Tongue (tissue), 1 donor: ENCODE measurements at regions not wholly inside any gene's neighbourhood (a gene's known extent, or its start where the extent isn't known, plus 50 kb on each side); places are given as distances from the start of the nearest gene placed in this dataset.

ENCODE experiments used
- DNase-seq: peaks from one replicate; pipeline ENCODE4 v3.0.0-alpha.2; 2015

DNA sequence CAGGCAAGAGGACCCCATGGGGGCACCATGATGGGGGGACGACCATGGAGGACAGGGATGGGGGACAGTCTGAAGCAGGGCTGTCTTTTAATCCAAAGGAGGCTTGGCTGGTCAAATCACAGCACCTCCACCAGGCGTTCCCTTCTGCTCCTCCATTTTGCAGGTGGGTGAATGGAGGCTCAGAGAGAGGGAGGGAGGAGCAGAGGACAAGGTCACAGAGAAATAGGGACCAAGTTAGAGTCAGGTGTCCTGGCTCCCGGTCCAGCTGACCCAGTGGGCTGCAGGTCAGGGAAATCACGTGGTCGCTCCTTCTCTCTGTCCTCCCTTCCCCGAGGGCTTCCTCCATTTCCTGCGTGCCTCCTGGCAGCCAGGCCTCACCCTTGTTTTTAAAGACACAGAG is 156.4 kb upstream of the SMIM23 start:
- DNase-seq, result no peak

DNA sequence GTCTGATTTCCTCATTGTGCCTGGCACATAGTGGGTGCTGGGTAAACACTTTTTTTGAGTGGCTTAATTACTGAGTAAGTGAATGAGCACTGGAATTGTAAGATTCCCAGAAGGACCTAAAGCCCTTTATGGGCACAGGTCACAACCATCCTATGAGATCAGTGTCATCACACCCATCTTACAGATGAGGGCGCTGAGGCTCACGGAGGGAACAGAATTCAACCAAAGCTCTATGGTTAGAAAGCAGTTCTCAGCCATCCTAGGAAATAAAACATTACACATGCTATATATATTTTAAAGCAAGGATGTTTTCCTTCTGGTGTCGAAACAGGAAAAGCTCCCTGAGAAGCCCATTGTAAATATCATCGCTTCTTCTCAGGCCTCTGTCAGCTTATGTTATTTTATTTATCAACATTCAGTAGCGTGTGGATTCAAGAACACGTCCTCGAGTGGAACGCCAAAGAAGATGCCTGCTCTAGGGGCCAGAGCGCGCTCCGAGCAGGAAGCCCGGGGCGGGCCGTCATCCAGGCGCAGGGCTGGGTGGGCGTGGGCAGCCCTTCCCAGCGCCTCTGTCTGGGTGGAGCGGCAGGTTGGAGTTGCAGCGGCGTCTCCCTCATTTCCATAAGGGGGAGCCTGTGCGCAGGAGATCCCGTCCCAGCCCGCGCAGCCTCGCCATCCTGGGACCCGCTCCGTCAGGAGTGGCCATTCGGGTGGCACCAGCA is 155.8 kb upstream of the SMIM23 start:
- peak; percentile 88 for DNase-seq

GRCh38 chr5:171630350-171631065 is 155.1 kb upstream of the SMIM23 start:
- no peak for DNase-seq

GRCh38 chr5:171632616-171633015 is 153.0 kb upstream of the SMIM23 start:
- no peak for DNase-seq

- no peak for DNase-seq
Measured at GRCh38 chr5:171633776-171634470, 151.7 kb upstream of the SMIM23 start.

DNA sequence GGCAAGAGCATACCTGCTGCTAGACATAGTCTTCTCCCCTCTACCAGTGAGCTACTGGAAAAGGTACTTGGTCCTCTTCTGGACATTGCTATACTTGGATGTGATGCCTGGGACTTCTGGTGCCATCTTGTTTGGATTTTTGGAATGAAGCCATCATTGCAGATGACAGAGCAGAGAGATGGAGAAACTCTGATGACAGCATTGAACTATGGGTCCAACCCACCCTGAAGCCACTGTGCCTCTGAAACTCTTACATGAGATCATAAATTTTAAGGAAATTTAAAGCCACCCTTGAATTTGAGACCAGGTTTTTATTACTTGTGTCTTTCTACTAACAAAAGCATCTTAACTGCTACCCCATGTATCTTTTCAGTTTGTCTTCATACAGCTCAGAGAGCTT is 151.1 kb upstream of the SMIM23 start:
- no peak for DNase-seq

GRCh38 chr5:171635028-171635427 is 150.6 kb upstream of the SMIM23 start:
- DNase-seq, result no peak

GRCh38 chr5:171635561-171636245 is 149.9 kb upstream of the SMIM23 start:
- no peak for DNase-seq

- DNase-seq, result no peak
Measured at GRCh38 chr5:171637811-171638210, 147.8 kb upstream of the SMIM23 start.

DNA sequence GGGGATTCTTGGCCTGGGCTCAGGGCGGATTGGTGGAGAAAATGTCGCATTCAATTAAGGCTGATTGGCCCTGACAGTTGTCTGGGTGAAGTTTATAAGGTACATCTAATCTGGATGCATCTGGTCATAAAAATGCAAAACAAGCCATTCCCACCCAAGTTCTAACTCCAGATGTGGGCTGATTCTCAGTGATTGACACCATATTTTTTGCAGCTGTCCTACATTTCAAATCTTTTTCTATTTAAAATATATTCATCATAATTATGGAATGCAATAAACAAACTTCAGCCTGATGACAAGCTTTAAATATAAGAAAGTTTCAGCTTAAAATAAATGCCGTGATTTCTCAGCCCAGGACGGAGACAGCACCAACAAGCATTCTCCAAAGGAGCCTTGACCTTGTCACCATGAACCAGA is 146.4 kb upstream of the SMIM23 start:
- DNase-seq, result peak; percentile 71

- DNase-seq, result no peak
Measured at GRCh38 chr5:171639966-171640365, 145.7 kb upstream of the SMIM23 start.

DNA sequence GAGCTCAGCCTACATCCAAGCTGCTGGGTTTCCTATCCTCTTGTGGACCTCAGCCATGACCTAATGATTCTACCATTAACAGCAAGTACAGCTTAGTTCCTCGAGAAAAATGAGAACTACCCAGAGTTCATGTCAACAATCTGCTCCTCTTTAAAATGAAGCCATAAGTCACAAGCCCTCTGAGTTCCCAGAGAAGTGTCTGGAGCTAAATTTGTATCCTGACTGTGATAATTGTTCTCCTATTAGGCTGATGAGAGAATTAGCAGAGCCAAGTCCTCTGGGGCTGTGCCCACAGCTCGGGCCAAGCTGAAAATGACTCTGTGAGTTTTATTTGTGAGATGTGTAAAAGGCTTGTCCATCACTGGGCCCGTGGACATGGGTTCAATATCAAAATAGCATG is 145.1 kb upstream of the SMIM23 start:
- no peak for DNase-seq

DNA sequence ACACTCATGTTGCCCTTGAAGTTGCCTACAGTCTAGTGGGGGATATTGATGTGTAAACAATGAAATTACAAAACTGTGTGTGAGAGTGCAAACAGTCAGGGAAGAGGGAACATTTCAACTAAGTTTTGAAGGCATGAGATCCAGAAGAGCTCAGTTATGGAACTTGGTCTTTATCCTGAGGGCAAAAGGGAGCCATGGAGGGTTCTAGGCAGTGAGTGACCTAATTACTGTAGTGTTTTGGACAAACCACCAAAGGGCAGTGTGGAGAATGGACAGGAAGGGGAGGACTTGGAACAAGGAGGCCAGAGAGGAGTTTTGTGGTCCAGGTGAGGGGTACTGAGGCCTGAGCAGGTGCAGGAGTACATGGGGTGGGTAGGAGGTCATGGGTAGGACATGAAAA is 143.7 kb upstream of the SMIM23 start:
- no peak for DNase-seq

DNA sequence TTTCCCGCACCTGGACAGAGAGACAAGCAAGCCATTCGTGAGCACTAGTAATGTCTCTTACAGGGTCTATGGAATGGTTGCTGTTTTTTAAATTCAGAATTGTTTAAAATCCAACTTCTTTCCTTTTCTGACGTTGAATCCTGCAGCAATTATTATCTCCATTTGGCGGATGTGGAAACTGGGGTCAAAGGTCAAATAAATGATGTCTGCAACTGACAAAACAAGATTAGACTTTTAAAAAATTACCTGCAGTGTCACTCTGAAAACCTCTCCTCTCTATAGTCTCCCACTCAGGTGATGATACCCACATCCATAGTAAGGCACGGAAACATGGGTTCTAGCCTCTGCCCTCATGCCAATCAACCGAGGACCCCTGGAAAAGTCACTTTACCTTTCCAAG is 142.7 kb upstream of the SMIM23 start:
- DNase-seq, result no peak

DNA sequence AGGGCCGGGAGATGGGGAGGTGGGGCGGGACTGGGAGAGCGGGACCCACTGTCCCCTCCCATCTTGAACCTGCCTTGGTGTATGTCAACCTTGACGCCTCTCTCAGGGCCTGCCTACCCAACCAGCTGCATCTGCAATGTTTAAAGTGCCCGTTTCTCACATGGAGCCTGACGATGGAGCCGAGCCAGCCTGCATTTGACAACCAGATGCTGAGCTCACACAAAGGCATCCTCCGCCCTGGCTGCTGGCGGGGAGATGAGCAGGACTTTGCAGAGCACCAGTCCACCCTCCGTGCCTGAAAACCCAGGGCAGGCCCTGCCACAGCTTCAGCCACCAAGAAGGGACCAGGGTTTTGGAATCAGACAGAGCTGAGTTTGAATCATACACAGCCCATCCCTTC is 141.1 kb upstream of the SMIM23 start:
- DNase-seq, result peak; percentile 88

- no peak for DNase-seq
Measured at GRCh38 chr5:171646102-171647042, 139.2 kb upstream of the SMIM23 start.

DNA sequence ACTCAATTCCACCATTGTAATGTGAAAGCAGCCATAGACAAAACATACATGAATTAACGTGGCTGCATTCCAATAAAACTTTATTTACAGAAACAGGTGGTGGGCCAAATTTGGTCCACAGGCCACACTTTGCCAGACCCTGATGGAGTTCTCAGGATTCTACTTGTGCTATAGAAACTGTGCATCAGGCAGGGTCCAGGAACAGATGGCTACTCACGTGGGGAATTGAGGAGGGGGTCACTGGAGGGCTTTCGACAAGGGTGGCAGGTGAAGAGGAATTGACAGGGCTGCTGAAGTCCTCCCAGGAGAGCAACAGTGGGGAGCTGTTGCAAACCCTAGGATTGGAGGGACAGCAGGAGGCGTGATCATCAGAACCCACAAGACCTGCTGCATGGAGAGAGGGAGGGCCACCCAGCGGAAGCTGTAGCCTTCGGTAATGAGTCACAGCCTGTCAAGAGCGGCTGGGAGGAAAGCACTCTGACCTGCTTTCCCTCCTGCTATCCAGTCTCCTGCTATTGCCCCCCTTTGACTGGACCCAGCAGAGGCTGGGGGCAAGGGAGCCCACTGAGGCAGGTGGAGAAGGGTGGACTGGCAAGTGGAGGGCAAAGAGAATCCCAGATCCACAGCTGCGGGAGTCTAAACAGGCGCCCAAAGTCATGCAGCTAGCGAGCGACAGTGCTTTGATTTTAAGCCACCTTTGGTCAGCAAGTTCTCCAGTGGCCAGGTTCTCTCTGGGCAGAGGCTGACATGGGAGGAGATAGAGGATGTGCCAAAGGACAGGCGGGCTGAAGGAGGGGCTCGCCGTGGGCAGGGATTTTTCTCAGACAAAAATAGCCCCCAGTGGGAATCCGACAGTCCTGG is 138.3 kb upstream of the SMIM23 start:
- no peak for DNase-seq

- no peak for DNase-seq
Measured at GRCh38 chr5:171647904-171648260, 137.7 kb upstream of the SMIM23 start.

DNA sequence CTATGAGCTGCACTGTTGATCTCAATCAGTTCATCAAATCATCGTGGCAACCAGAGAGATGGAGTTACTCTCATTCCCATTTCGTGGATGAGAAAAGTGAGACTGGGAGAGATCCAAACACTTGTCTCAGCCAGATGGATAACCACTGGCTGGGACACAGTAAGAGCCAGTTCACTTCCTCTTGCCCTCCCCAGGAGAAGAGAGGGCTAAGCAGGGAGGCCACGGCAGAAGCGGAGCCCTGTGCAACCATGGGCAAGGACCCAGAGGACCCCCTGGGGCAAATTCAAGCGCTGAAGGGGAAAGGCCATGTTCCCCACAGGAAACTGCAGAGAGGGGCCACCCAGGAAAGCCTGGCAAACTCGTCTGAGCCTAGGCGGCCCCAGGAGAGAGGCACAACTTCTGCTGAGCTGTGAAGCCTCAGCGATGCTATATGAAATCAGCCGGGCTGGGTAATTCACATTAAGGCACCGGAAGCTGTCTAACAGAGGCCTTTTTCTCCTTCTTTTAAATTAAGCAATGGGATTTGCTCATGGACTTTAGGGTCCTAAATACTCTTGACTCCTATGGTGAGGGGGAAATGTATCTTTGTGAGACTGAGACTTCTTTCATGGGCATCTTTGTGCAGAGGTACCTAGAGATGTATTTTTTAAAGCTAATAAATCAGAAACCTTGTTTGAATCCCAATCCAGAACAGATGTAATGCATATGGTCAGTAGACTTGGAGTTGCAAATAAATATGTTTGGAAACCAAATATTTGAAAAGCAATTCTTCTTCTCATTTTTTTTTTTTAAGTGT is 137.1 kb upstream of the SMIM23 start:
- DNase-seq, result no peak

GRCh38 chr5:171649075-171649401 is 136.6 kb upstream of the SMIM23 start:
- DNase-seq, result no peak
